ENCODE measurements at regions not wholly inside any gene's neighbourhood (a gene's known extent, or its start where the extent isn't known, plus 50 kb on each side); places are given as distances from the start of the nearest gene placed in this dataset.

- TF ChIP-seq CTCF (IDR thresholded peaks at IDR 0.05) (no peak), POLR2A (IDR thresholded peaks at IDR 0.05) (no peak)
Observed at GRCh38 chr16:6218855-6219254, 1113.8 kb upstream of the RBFOX1 start.
